Peyer's patch (tissue), 4 donors: ENCODE measurements at regions not wholly inside any gene's neighbourhood (a gene's known extent, or its start where the extent isn't known, plus 50 kb on each side); places are given as distances from the start of the nearest gene placed in this dataset.
"Not testable (repeated sequence)": the region's sequence is repeated elsewhere in the genome, so short reads cannot be mapped to it uniquely, and the experiment has no call there.

Source experiments
- DNase-seq, 3 donors: peaks; one replicate each; pipeline ENCODE4 v3.0.0-alpha.2; 2017 to 2019
- H3K27ac ChIP-seq, 4 donors: fragments of 200-600 bp; sonication (generic); one replicate each; pipeline ENCODE4 v1.5.1; 2016 to 2019
- H3K27me3 ChIP-seq, 2 donors: fragments of 200-600 bp; sonication (generic); one replicate each; pipeline ENCODE4 v1.5.1; 2019
- H3K36me3 ChIP-seq, 3 donors: fragments of 200-600 bp; sonication (generic); one replicate each; pipeline ENCODE4 v1.5.1; 2016 to 2019
- H3K4me1 ChIP-seq, 4 donors: fragments of 200-600 bp; sonication (generic); one replicate each; pipeline ENCODE4 v1.5.1; 2016 to 2019
- H3K4me3 ChIP-seq, 4 donors: fragments of 200-600 bp; sonication (generic); 1 replicate in 3 of 4; 2 replicates in 1 of 4; pipeline ENCODE4 v1.5.1; 2016 to 2019; ENCODE audit warnings: mild to moderate bottlenecking in 1 of 4
- H3K9me3 ChIP-seq, 4 donors: fragments of 200-600 bp; sonication (generic); one replicate each; pipeline ENCODE4 v1.5.1; 2016 to 2019; ENCODE audit warnings: mild to moderate bottlenecking in 1 of 4
- CTCF ChIP-seq, 6 experiments: fragments of 450-650 bp in 4 of 6; fragments of 200-600 bp in 2 of 6; sonication (generic) in 1 of 6; IDR thresholded peaks; one replicate each; pipeline ENCODE4 v1.5.1; 2017 to 2019; ENCODE audit warnings: antibody characterized with exemption in 6 of 6, mild to moderate bottlenecking in 3 of 6, moderate library complexity in 1 of 6
- POLR2A ChIP-seq, 2 donors: fragments of 450-650 bp; IDR thresholded peaks; one replicate each; pipeline ENCODE4 v1.5.1; 2017; ENCODE audit warnings: antibody characterized with exemption in 2 of 2, mild to moderate bottlenecking in 2 of 2, moderate library complexity in 2 of 2

- no peaks in the 10 kb centered on the region for H3K27me3 ChIP-seq
- no peaks in the 10 kb centered on the region for H3K9me3 ChIP-seq
- no peaks in the 10 kb centered on the region for H3K4me1 ChIP-seq
- no peak overlapping the region for H3K27ac ChIP-seq
- TF ChIP-seq CTCF (IDR thresholded peaks at IDR 0.05) (no peak), POLR2A (IDR thresholded peaks at IDR 0.05) (no peak)
- no peaks in the 10 kb centered on the region for H3K36me3 ChIP-seq
- no peak for DNase-seq
- no peak overlapping the region for H3K4me3 ChIP-seq
These were observed 715.3 kb upstream of the NEGR1 start for GRCh38 chr1:72997624-72998023.

GRCh38 chr1:72997041-72997440, 714.7 kb upstream of the NEGR1 start:
- no peak overlapping the region for H3K4me3 ChIP-seq
- H3K27ac ChIP-seq: no peak overlapping the region
- no peak for DNase-seq
- no peaks in the 10 kb centered on the region for H3K27me3 ChIP-seq
- no peaks in the 10 kb centered on the region for H3K4me1 ChIP-seq
- no peaks in the 10 kb centered on the region for H3K36me3 ChIP-seq
- TF ChIP-seq CTCF (IDR thresholded peaks at IDR 0.05): no peak
- TF ChIP-seq POLR2A (IDR thresholded peaks at IDR 0.05): no peak
- H3K9me3 ChIP-seq: no peaks in the 10 kb centered on the region

- not testable (repeated sequence) for H3K36me3 ChIP-seq, DNase-seq, H3K4me3 ChIP-seq, H3K27ac ChIP-seq, H3K27me3 ChIP-seq, H3K9me3 ChIP-seq, H3K4me1 ChIP-seq
These were observed 705.5 kb upstream of the NEGR1 start for GRCh38 chr1:72987871-72988270.

- Histone ChIP-seq H3K36me3 (no peaks in the 10 kb centered on the region), H3K4me3 (no peak overlapping the region), H3K9me3 (no peaks in the 10 kb centered on the region), H3K27ac (no peak overlapping the region), H3K4me1 (no peaks in the 10 kb centered on the region), H3K27me3 (no peaks in the 10 kb centered on the region)
- TF ChIP-seq POLR2A (IDR thresholded peaks at IDR 0.05) (no peak), CTCF (IDR thresholded peaks at IDR 0.05) (no peak)
- DNase-seq: no peak
These were observed 704.4 kb upstream of the NEGR1 start for GRCh38 chr1:72986591-72987290.

- DNase-seq, H3K4me3 ChIP-seq, H3K9me3 ChIP-seq, H3K27me3 ChIP-seq, H3K4me1 ChIP-seq, H3K36me3 ChIP-seq, H3K27ac ChIP-seq: not testable (repeated sequence)
These were observed 702.7 kb upstream of the NEGR1 start for GRCh38 chr1:72985024-72985423.

- not testable (repeated sequence) for H3K27me3 ChIP-seq, H3K4me1 ChIP-seq, H3K4me3 ChIP-seq, H3K36me3 ChIP-seq, H3K9me3 ChIP-seq, DNase-seq, H3K27ac ChIP-seq
These were observed 700.7 kb upstream of the NEGR1 start for GRCh38 chr1:72983011-72983410.

- no peak for DNase-seq
- no peak overlapping the region for H3K4me3 ChIP-seq
- H3K27ac ChIP-seq: no peak overlapping the region
- H3K4me1 ChIP-seq: no peaks in the 10 kb centered on the region
- H3K27me3 ChIP-seq: no peaks in the 10 kb centered on the region
- TF ChIP-seq CTCF (IDR thresholded peaks at IDR 0.05) (no peak), POLR2A (IDR thresholded peaks at IDR 0.05) (no peak)
- no peaks in the 10 kb centered on the region for H3K36me3 ChIP-seq
- no peaks in the 10 kb centered on the region for H3K9me3 ChIP-seq
These were observed 687.1 kb upstream of the NEGR1 start for GRCh38 chr1:72969461-72969860.
